ENCODE measurements at regions not wholly inside any gene's neighbourhood (a gene's known extent, or its start where the extent isn't known, plus 50 kb on each side); places are given as distances from the start of the nearest gene placed in this dataset.

DNA sequence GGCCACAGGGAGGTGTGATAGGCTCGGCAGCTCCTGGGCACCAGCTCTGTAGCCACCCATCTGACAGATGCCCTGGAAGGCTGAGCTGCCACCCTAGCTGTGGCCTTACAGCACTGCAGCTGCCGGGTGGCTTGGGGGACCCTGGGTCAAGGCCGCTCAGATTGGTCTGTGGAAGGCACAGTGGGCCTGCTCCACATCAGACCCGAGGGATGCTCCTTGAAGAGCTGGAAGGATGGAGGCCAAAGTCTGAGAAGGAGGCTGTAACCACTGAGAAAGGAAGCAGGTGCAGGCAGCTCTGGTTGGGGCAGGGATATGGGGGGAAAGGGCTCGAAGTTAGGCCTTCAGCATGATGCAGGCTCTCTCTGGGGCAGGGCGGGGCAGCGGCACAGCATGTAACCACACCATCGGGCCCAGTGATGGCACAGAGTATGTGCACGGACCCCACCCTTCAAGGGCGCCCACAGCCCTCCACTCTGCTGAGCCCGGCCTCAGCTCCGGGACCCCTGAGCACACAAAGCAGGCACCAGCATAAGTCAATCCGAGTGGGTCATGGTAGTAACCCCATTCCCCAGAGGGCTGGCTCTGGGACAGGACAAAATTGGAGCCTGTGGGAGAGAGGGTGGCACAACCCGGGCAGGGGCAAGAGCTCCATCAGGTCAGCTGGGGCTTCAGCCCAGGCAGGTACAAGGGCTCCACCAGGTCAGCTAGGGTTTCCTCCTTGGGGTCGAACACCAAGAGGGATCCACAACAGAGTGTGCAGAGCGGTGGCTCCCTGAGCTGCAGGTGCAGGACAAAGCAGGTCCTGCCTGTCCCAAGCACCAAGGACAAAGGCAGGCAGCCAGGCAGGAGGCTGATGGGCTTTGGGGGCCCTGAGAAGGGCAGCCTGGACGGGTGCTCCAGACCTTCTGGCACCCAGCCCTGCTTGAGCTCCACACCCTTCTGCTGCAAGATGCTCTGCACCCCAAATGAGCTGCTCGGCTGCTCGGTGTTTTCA is 1511.1 kb downstream of the BRD1 start:
- TF ChIP-seq, protein P1, sequence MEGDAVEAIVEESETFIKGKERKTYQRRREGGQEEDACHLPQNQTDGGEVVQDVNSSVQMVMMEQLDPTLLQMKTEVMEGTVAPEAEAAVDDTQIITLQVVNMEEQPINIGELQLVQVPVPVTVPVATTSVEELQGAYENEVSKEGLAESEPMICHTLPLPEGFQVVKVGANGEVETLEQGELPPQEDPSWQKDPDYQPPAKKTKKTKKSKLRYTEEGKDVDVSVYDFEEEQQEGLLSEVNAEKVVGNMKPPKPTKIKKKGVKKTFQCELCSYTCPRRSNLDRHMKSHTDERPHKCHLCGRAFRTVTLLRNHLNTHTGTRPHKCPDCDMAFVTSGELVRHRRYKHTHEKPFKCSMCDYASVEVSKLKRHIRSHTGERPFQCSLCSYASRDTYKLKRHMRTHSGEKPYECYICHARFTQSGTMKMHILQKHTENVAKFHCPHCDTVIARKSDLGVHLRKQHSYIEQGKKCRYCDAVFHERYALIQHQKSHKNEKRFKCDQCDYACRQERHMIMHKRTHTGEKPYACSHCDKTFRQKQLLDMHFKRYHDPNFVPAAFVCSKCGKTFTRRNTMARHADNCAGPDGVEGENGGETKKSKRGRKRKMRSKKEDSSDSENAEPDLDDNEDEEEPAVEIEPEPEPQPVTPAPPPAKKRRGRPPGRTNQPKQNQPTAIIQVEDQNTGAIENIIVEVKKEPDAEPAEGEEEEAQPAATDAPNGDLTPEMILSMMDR (IDR thresholded peaks at IDR 0.05; ENCODE audit: control insufficient read depth, insufficient read depth, low read depth, low read length, missing control alignments) = no peak
- DNase-seq (ENCODE audit: low read depth) = no peak
- H3K4me3 ChIP-seq (ENCODE audit: control insufficient read depth, low read depth, low read length) = no peak overlapping the region

DNA sequence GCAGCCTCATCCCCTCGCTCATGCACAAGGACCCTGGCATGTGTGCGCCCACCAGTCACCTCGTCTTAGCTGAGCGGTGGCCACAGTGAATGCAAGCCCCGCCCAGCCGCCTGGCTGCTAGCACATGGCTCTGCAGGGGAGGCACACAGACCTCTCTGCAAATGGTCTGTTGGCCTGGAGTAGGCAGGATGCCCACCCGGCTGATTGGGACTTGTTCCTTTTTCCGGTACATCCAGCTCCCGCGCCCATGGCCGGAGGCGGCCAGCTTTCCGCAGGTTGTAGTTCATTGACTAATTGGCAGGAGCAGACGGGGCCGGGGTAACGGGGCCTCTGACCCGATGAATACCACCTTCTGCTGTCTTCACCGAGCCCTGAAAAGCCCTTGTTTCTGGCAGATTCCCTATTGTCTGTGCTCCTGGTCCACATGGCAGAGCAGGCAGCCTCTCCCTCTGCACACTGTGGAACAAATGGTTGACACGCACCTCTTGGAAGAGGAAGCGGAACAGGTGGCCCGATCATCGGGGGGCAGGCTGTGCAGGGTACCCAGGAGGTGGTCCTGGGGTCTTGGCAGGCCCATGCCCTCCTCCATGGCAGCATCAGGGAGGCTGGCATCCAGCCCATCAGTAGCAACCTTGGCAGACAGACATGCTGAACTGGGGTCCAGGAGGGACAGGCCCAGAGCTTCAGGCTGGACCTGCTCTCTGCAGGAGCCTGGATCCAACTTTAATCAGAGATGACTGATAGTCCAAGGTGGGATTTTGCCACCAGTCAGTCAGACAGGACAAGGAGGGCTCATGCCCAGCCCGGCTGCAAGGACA is 1512.0 kb downstream of the BRD1 start:
- DNase-seq (ENCODE audit: low read depth) = no peak
- TF ChIP-seq, protein P1 (IDR thresholded peaks at IDR 0.05; ENCODE audit: control insufficient read depth, insufficient read depth, low read depth, low read length, missing control alignments) = no peak
- no peak overlapping the region for H3K4me3 ChIP-seq (ENCODE audit: control insufficient read depth, low read depth, low read length)

GRCh38 chr22:48314073-48314472 is 1513.6 kb downstream of the BRD1 start:
- TF ChIP-seq, protein P1 (IDR thresholded peaks at IDR 0.05; ENCODE audit: control insufficient read depth, insufficient read depth, low read depth, low read length, missing control alignments) = no peak
- DNase-seq (ENCODE audit: low read depth) = no peak
- no peak overlapping the region for H3K4me3 ChIP-seq (ENCODE audit: control insufficient read depth, low read depth, low read length)

DNA sequence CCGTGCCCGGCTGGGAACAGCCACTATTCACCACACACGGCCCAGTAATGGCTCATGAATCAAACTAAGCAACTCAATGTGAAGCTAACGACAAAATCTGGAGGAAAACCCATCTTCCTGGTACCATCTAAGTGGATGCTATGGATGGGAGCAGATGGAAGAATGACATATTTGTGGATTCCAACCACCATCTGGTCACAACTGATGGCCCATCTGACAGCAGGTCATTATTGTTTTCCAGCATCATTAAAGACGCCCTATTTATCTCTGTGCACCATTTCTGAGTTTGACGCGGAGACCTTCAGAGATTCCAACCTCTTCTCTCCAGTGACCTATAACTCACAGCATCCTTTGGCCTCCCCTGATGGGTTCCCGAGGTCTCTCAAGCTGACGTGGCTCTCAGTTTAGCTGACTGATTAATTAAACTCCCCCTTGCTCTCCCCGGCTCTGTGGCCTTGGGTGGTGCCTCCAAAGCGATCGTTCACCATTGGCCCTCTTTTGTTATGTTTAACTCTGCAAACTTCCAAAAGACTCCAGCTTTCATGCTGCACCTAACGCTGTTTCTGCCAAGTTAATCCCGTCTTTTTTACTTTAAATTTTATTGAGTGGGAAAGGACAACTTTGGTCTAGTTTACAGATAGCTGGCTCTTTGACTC is 1514.4 kb downstream of the BRD1 start:
- no peak for DNase-seq (ENCODE audit: low read depth)
- TF ChIP-seq, protein P1 (IDR thresholded peaks at IDR 0.05; ENCODE audit: control insufficient read depth, insufficient read depth, low read depth, low read length, missing control alignments) = no peak
- H3K4me3 ChIP-seq (ENCODE audit: control insufficient read depth, low read depth, low read length) = no peak overlapping the region

DNA sequence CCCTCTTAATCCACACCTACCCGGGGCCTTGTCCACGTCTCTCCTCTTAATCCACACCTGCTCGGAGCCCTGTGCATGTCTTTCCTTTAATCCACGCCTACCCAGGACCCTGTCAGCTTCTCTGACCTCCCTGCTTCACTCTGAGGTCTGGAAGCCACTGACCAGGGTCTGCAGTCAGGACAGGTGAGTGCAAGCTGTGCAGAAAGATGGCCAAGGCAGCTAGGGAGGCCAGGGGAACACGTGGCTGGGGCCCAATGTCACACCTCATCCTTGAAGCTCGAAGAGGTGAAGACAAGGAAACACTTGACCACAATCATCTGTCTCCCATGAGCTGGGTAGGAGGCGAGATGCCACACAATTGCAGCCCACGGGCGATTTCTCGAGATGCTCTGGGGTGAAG is 1516.9 kb downstream of the BRD1 start:
- no peak overlapping the region for H3K4me3 ChIP-seq (ENCODE audit: control insufficient read depth, low read depth, low read length)
- no peak for DNase-seq (ENCODE audit: low read depth)
- TF ChIP-seq, protein P1 (IDR thresholded peaks at IDR 0.05; ENCODE audit: control insufficient read depth, insufficient read depth, low read depth, low read length, missing control alignments) = no peak

- TF ChIP-seq, protein P1 (IDR thresholded peaks at IDR 0.05; ENCODE audit: control insufficient read depth, insufficient read depth, low read depth, low read length, missing control alignments) = no peak
- no peak overlapping the region for H3K4me3 ChIP-seq (ENCODE audit: control insufficient read depth, low read depth, low read length)
- DNase-seq (ENCODE audit: low read depth) = no peak
These were observed 1517.4 kb downstream of the BRD1 start for GRCh38 chr22:48310289-48310688.

Data from AG09309 (cell line).